Colonic mucosa (tissue), 4 donors: ENCODE measurements at regions not wholly inside any gene's neighbourhood (a gene's known extent, or its start where the extent isn't known, plus 50 kb on each side); places are given as distances from the start of the nearest gene placed in this dataset.

Experiments used
- DNase-seq: peaks from one replicate; pipeline ENCODE4 v3.0.0-alpha.2; 2020
- H3K27ac ChIP-seq: fragments of 200-600 bp; one replicate; pipeline ENCODE4 v1.8.0; 2021
- H3K27me3 ChIP-seq: fragments of 200-600 bp; one replicate; pipeline ENCODE4 v1.8.0; 2021
- H3K36me3 ChIP-seq: fragments of 200-600 bp; one replicate; pipeline ENCODE4 v1.8.0; 2021
- H3K4me1 ChIP-seq: fragments of 200-600 bp; one replicate; pipeline ENCODE4 v1.8.0; 2021; ENCODE audit warnings: mild to moderate bottlenecking
- H3K4me3 ChIP-seq: fragments of 200-600 bp; one replicate; pipeline ENCODE4 v1.8.0; 2021
- H3K9ac ChIP-seq, 2 donors: one replicate each; pipeline ENCODE4 v1.7.0; 2013; ENCODE audit warnings: control low read depth in 2 of 2, low read depth in 2 of 2, low read length in 2 of 2
- H3K9me3 ChIP-seq: fragments of 200-600 bp; one replicate; pipeline ENCODE4 v1.8.0; 2021
- CTCF ChIP-seq: fragments of 200-600 bp; IDR thresholded peaks from one replicate; pipeline ENCODE4 v1.8.0; 2022; ENCODE audit warnings: antibody characterized with exemption, mild to moderate bottlenecking
- intact Hi-C: fragments of 100-400 bp; cut with DNase I; formaldehyde crosslinking; loops from one replicate; pipeline ENCODE4 v1.14.1; 2022
- donor health status: healthy.
- donor health status: DM: no; HTN: no; CAD: no.
- donor health status: DM: no; HTN: no; CAD: no.

GRCh38 chr12:77494296-77494695 lies 336.4 kb upstream of the NAV3 start:
- Histone ChIP-seq H3K9me3 (no peaks in the 10 kb centered on the region), H3K4me1 (no peaks in the 10 kb centered on the region), H3K27ac (no peak overlapping the region), H3K4me3 (no peak overlapping the region), H3K27me3 (no peaks in the 10 kb centered on the region), H3K9ac (no peak overlapping the region), H3K36me3 (no peaks in the 10 kb centered on the region)
- DNase-seq = no peak
- TF ChIP-seq CTCF = no peak
- intact Hi-C loops = no loop called here

- H3K36me3 ChIP-seq = no peaks in the 10 kb centered on the region
- no peak for TF ChIP-seq CTCF
Observed at GRCh38 chr12:77493302-77494168, 337.2 kb upstream of the NAV3 start.

GRCh38 chr12:77492536-77492935 lies 338.2 kb upstream of the NAV3 start:
- intact Hi-C loops = no loop called here
- H3K9ac ChIP-seq = no peak overlapping the region

More at GRCh38 chr12:77493302-77494168, 337.2 kb upstream of the NAV3 start:
- Histone ChIP-seq H3K27me3 (no peaks in the 10 kb centered on the region), H3K9me3 (no peaks in the 10 kb centered on the region), H3K4me3 (no peak overlapping the region), H3K9ac (no peak overlapping the region), H3K27ac (no peak overlapping the region), H3K4me1 (no peaks in the 10 kb centered on the region)
- intact Hi-C loops = no loop called here
- no peak for DNase-seq

GRCh38 chr12:77489331-77489970 lies 341.2 kb upstream of the NAV3 start:
- no peak for DNase-seq
- intact Hi-C loops = no loop called here
- no peak overlapping the region for H3K4me3 ChIP-seq
- no peak overlapping the region for H3K9ac ChIP-seq
- H3K27me3 ChIP-seq = no peaks in the 10 kb centered on the region
- H3K36me3 ChIP-seq = no peaks in the 10 kb centered on the region
- no peaks in the 10 kb centered on the region for H3K4me1 ChIP-seq
- H3K27ac ChIP-seq = no peak overlapping the region
- TF ChIP-seq CTCF = no peak
- H3K9me3 ChIP-seq = no peaks in the 10 kb centered on the region

More at GRCh38 chr12:77492536-77492935, 338.2 kb upstream of the NAV3 start:
- H3K27me3 ChIP-seq = no peaks in the 10 kb centered on the region
- H3K36me3 ChIP-seq = no peaks in the 10 kb centered on the region
- no peaks in the 10 kb centered on the region for H3K9me3 ChIP-seq
- no peak overlapping the region for H3K4me3 ChIP-seq
- H3K27ac ChIP-seq = no peak overlapping the region
- TF ChIP-seq CTCF = no peak
- no peak for DNase-seq
- no peaks in the 10 kb centered on the region for H3K4me1 ChIP-seq

GRCh38 chr12:77488041-77488620 lies 342.6 kb upstream of the NAV3 start:
- no peak overlapping the region for H3K9ac ChIP-seq
- H3K4me3 ChIP-seq = no peak overlapping the region
- no peaks in the 10 kb centered on the region for H3K36me3 ChIP-seq
- TF ChIP-seq CTCF = no peak
- intact Hi-C loops = no loop called here
- DNase-seq = no peak
- no peaks in the 10 kb centered on the region for H3K4me1 ChIP-seq
- no peaks in the 10 kb centered on the region for H3K27me3 ChIP-seq
- H3K9me3 ChIP-seq = no peaks in the 10 kb centered on the region
- H3K27ac ChIP-seq = no peak overlapping the region
